ENCODE measurements at regions not wholly inside any gene's neighbourhood (a gene's known extent, or its start where the extent isn't known, plus 50 kb on each side); places are given as distances from the start of the nearest gene placed in this dataset.

- TF ChIP-seq CTCF (conservative IDR thresholded peaks at IDR 0.05; ENCODE audit: low read depth, low read length) (no peak), EZH2 (IDR thresholded peaks at IDR 0.05; ENCODE audit: borderline replicate concordance, low read depth, low read length, poor library complexity, severe bottlenecking) (no peak)
These were observed 249.8 kb upstream of the ATP5MC3 start for GRCh38 chr2:175431101-175431946.

Measured in A673 (cell line).